ENCODE measurements at regions not wholly inside any gene's neighbourhood (a gene's known extent, or its start where the extent isn't known, plus 50 kb on each side); places are given as distances from the start of the nearest gene placed in this dataset.

DNA sequence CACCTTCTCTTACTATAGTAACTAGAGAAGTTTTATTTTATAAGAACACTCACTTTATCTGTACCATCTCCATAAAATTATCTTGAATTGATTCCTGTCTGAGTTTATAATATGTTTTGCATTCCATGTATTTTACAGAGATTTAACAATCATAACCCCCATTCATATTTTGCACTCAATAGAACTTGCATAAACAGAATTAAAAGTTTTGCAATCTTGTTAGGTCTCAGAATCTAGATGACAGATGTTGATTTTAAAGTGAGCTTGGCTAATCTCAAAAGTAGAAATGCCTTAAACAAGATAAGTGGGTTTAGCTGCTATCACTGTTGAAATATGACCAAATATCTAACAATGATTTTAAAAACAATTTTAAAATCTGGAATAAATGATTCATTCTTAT is 107.9 kb upstream of the EPHA6 start:
- no peak overlapping the region for H3K27ac ChIP-seq
- no peaks in the 10 kb centered on the region for H3K36me3 ChIP-seq
- intact Hi-C loops (cut with DNase I; ENCODE audit: low total_unique reads) = no loop called here
- H3K4me3 ChIP-seq = no peak overlapping the region
- TF ChIP-seq POLR2A (IDR thresholded peaks at IDR 0.05) (no peak), POLR2AphosphoS5 (IDR thresholded peaks at IDR 0.05) (no peak)
- TF ChIP-seq, protein P1, sequence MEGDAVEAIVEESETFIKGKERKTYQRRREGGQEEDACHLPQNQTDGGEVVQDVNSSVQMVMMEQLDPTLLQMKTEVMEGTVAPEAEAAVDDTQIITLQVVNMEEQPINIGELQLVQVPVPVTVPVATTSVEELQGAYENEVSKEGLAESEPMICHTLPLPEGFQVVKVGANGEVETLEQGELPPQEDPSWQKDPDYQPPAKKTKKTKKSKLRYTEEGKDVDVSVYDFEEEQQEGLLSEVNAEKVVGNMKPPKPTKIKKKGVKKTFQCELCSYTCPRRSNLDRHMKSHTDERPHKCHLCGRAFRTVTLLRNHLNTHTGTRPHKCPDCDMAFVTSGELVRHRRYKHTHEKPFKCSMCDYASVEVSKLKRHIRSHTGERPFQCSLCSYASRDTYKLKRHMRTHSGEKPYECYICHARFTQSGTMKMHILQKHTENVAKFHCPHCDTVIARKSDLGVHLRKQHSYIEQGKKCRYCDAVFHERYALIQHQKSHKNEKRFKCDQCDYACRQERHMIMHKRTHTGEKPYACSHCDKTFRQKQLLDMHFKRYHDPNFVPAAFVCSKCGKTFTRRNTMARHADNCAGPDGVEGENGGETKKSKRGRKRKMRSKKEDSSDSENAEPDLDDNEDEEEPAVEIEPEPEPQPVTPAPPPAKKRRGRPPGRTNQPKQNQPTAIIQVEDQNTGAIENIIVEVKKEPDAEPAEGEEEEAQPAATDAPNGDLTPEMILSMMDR (IDR thresholded peaks at IDR 0.05 in 8 of 11, conservative IDR thresholded peaks at IDR 0.05 in 3 of 11) = no peak
- no peaks in the 10 kb centered on the region for H3K4me1 ChIP-seq
- DNase-seq = no peak
- H3K27me3 ChIP-seq (replicated peaks in 1 of 7) = no peaks in the 10 kb centered on the region
- peaks cover 0 to 23% (median 1%) of the 10 kb centered on the region in 8 donors for H3K9me3 ChIP-seq

DNA sequence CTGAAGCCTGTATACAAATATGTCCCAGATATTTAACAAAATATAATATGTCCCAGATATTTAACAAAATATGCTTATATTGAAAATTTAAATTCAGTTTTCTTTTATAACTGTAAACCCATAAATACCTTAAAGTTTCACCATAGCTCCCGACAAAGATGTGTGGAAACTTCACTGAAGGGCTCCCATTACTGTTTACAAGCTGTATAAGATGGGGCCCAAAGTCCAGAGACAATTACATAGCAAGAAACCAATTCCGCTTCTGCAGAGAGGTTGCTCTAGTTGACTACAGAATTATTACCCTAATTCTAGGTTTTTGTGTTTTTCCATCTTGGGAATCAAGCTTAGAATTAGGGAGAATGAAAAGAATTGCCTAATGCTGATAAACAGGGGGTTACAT is 102.6 kb upstream of the EPHA6 start:
- H3K36me3 ChIP-seq = no peaks in the 10 kb centered on the region
- intact Hi-C loops (cut with DNase I; ENCODE audit: low total_unique reads) = no loop called here
- H3K4me3 ChIP-seq = no peak overlapping the region
- 73 to 92% (median 79%) methylated on average over 2 of the region's 2 CpGs for WGBS, 5 donors
- no peak overlapping the region for H3K27ac ChIP-seq
- no peak for DNase-seq
- no peaks in the 10 kb centered on the region for H3K27me3 ChIP-seq (replicated peaks in 1 of 7)
- H3K4me1 ChIP-seq = no peaks in the 10 kb centered on the region
- TF ChIP-seq, protein P1 (IDR thresholded peaks at IDR 0.05 in 8 of 11, conservative IDR thresholded peaks at IDR 0.05 in 3 of 11) = no peak
- TF ChIP-seq POLR2AphosphoS5 (IDR thresholded peaks at IDR 0.05) (no peak), POLR2A (IDR thresholded peaks at IDR 0.05) (no peak)
- peaks cover 0 to 21% (median 0%) of the 10 kb centered on the region in 8 donors for H3K9me3 ChIP-seq

DNA sequence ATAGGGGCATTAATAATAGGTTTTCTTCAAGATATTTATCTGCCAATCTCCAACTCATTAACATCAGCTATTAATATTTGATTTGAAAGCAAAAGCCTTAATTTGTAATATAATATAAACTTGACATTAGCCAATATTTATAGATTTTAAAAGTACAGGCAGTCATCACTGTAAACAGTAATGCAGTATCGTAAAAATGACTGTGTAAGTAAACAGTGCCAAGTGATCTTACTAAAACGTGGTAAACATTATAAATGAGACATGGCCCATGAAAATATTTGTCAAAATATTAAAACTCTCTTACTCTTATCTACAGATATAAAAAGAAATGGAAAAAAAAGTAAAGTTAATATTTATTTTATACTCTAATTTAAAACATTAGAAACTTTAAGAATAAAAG is 101.6 kb upstream of the EPHA6 start:
- intact Hi-C loops (cut with DNase I; ENCODE audit: low total_unique reads) = no loop called here
- WGBS, 5 donors = 65 to 75% (median 70%) methylated on average over 2 of the region's 2 CpGs

DNA sequence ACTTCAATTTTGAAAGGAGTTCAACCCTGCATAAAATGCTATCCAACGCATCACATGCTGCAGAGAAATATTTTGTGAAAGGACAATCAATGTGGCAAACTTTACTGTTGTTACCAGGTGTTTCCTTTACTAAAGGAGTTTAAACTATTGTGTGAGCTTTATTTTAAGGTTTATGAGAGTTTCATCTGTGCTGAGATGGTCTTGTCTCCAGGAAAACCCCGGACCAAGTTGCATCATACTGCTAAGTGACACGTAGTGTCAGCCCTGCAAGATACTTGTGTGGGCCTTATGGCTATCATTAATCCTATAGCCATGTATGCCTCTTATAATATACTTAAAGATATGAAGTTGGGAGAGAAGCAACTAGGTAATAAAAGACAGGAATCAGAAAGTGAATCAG is 94.5 kb upstream of the EPHA6 start:
- 61 to 72% (median 65%) methylated on average over 3 of the region's 3 CpGs for WGBS, 5 donors
- H3K27me3 ChIP-seq (replicated peaks in 1 of 7) = no peaks in the 10 kb centered on the region
- H3K9me3 ChIP-seq = peaks cover 0 to 10% (median 0%) of the 10 kb centered on the region in 8 donors
- H3K4me3 ChIP-seq = no peak overlapping the region
- TF ChIP-seq, protein P1 (IDR thresholded peaks at IDR 0.05 in 8 of 11, conservative IDR thresholded peaks at IDR 0.05 in 3 of 11) = no peak
- TF ChIP-seq POLR2A (IDR thresholded peaks at IDR 0.05) = no peak
- TF ChIP-seq POLR2AphosphoS5 (IDR thresholded peaks at IDR 0.05) = no peak
- no peak for DNase-seq
- no peaks in the 10 kb centered on the region for H3K4me1 ChIP-seq
- H3K27ac ChIP-seq = no peak overlapping the region
- no peaks in the 10 kb centered on the region for H3K36me3 ChIP-seq
- intact Hi-C loops (cut with DNase I; ENCODE audit: low total_unique reads) = no loop called here

More for the DNA sequence above, 101.6 kb upstream of the EPHA6 start:
- H3K4me3 ChIP-seq = no peak overlapping the region
- H3K9me3 ChIP-seq = peaks cover 0 to 21% (median 0%) of the 10 kb centered on the region in 8 donors
- no peak for TF ChIP-seq POLR2AphosphoS5 (IDR thresholded peaks at IDR 0.05)
- TF ChIP-seq POLR2A (IDR thresholded peaks at IDR 0.05) = no peak
- TF ChIP-seq, protein P1 (IDR thresholded peaks at IDR 0.05 in 8 of 11, conservative IDR thresholded peaks at IDR 0.05 in 3 of 11) = no peak
- H3K27ac ChIP-seq = no peak overlapping the region
- DNase-seq = no peak
- H3K4me1 ChIP-seq = no peaks in the 10 kb centered on the region
- H3K36me3 ChIP-seq = no peaks in the 10 kb centered on the region
- H3K27me3 ChIP-seq (replicated peaks in 1 of 7) = no peaks in the 10 kb centered on the region

Data from spleen (tissue), 11 donors.